ENCODE measurements at regions not wholly inside any gene's neighbourhood (a gene's known extent, or its start where the extent isn't known, plus 50 kb on each side); places are given as distances from the start of the nearest gene placed in this dataset.

GRCh38 chr14:28059254-28059653 lies 707.3 kb upstream of the FOXG1 start:
- BruUV-seq (replicated peaks): no TSS peak
- no peaks in the 10 kb centered on the region for H3K36me3 ChIP-seq (ENCODE audit: control insufficient read depth, insufficient read depth, low read length)
- POLR2A ChIA-PET: no interaction called here

GRCh38 chr14:28061006-28061405 lies 705.6 kb upstream of the FOXG1 start:
- TF ChIP-seq CTCF (IDR thresholded peaks at IDR 0.05; ENCODE audit: insufficient read depth in 1 of 2, low read depth in 1 of 2, low read length in 1 of 2, severe bottlenecking in 1 of 2, unreplicated experiment in 1 of 2): no peak
- Mint-ChIP-seq H3K27ac (ENCODE audit: unreplicated experiment) (no peak overlapping the region), H3K27me3 (ENCODE audit: insufficient read depth, unreplicated experiment) (no peaks in the 10 kb centered on the region), H3K9me3 (ENCODE audit: unreplicated experiment) (no peaks in the 10 kb centered on the region), H3K36me3 (ENCODE audit: insufficient read depth, unreplicated experiment) (no peaks in the 10 kb centered on the region), H3K4me3 (ENCODE audit: unreplicated experiment) (no peak overlapping the region), H3K4me1 (ENCODE audit: low read depth, unreplicated experiment) (no peaks in the 10 kb centered on the region)
- H3K9me3 ChIP-seq: no peaks in the 10 kb centered on the region
- no peak overlapping the region for H3K4me3 ChIP-seq (ENCODE audit: low read depth, low read length)
- no peaks in the 10 kb centered on the region for H3K27me3 ChIP-seq (replicated peaks; ENCODE audit: control insufficient read depth, insufficient read depth, low read length)
- ChIA-PET POLR2A (no interaction called here), CTCF (no interaction called here)
- H3K4me1 ChIP-seq: no peaks in the 10 kb centered on the region
- no peaks in the 10 kb centered on the region for H3K36me3 ChIP-seq (ENCODE audit: control insufficient read depth, insufficient read depth, low read length)
- no TSS peak for BruUV-seq (replicated peaks)
- no peak for DNase-seq
- intact Hi-C loops (cut with micrococcal nuclease; ENCODE audit: unreplicated experiment): no loop called here

More at GRCh38 chr14:28059254-28059653, 707.3 kb upstream of the FOXG1 start:
- Mint-ChIP-seq H3K27me3 (ENCODE audit: insufficient read depth, unreplicated experiment) (no peaks in the 10 kb centered on the region), H3K9me3 (ENCODE audit: unreplicated experiment) (no peaks in the 10 kb centered on the region), H3K27ac (ENCODE audit: unreplicated experiment) (no peak overlapping the region), H3K4me1 (ENCODE audit: low read depth, unreplicated experiment) (no peaks in the 10 kb centered on the region), H3K4me3 (ENCODE audit: unreplicated experiment) (no peak overlapping the region), H3K36me3 (ENCODE audit: insufficient read depth, unreplicated experiment) (no peaks in the 10 kb centered on the region)
- no peaks in the 10 kb centered on the region for H3K9me3 ChIP-seq
- H3K4me3 ChIP-seq (ENCODE audit: low read depth, low read length): no peak overlapping the region
- no peaks in the 10 kb centered on the region for H3K4me1 ChIP-seq
- DNase-seq: no peak
- intact Hi-C loops (cut with micrococcal nuclease; ENCODE audit: unreplicated experiment): no loop called here
- TF ChIP-seq CTCF (IDR thresholded peaks at IDR 0.05; ENCODE audit: insufficient read depth in 1 of 2, low read depth in 1 of 2, low read length in 1 of 2, severe bottlenecking in 1 of 2, unreplicated experiment in 1 of 2): no peak
- no peaks in the 10 kb centered on the region for H3K27me3 ChIP-seq (replicated peaks; ENCODE audit: control insufficient read depth, insufficient read depth, low read length)
- CTCF ChIA-PET: no interaction called here

GRCh38 chr14:28077021-28077420 lies 689.6 kb upstream of the FOXG1 start:
- no peaks in the 10 kb centered on the region for H3K27me3 ChIP-seq (replicated peaks; ENCODE audit: control insufficient read depth, insufficient read depth, low read length)
- no peaks in the 10 kb centered on the region for H3K27me3 Mint-ChIP-seq (ENCODE audit: insufficient read depth, unreplicated experiment)
- H3K4me1 Mint-ChIP-seq (ENCODE audit: low read depth, unreplicated experiment): peaks cover 16% of the 10 kb centered on the region
- H3K4me3 Mint-ChIP-seq (ENCODE audit: unreplicated experiment): no peak overlapping the region
- BruUV-seq (replicated peaks): no TSS peak
- no peak for TF ChIP-seq CTCF (IDR thresholded peaks at IDR 0.05; ENCODE audit: insufficient read depth in 1 of 2, low read depth in 1 of 2, low read length in 1 of 2, severe bottlenecking in 1 of 2, unreplicated experiment in 1 of 2)
- H3K4me1 ChIP-seq: 0 out of 2 replicates have a peak, but pooled peaks cover 4% of the 10 kb centered on the region
- no peaks in the 10 kb centered on the region for H3K36me3 Mint-ChIP-seq (ENCODE audit: insufficient read depth, unreplicated experiment)
- intact Hi-C loops (cut with micrococcal nuclease; ENCODE audit: unreplicated experiment): no loop called here
- ChIA-PET CTCF (no interaction called here), POLR2A (no interaction called here)
- H3K4me3 ChIP-seq (ENCODE audit: low read depth, low read length): no peak overlapping the region
- H3K36me3 ChIP-seq (ENCODE audit: control insufficient read depth, insufficient read depth, low read length): no peaks in the 10 kb centered on the region
- no peaks in the 10 kb centered on the region for H3K9me3 Mint-ChIP-seq (ENCODE audit: unreplicated experiment)
- H3K27ac Mint-ChIP-seq (ENCODE audit: unreplicated experiment): no peak overlapping the region
- no peak for DNase-seq
- no peaks in the 10 kb centered on the region for H3K9me3 ChIP-seq

Data from Caco-2 (cell line).